SU-DHL-6 (cell line): ENCODE measurements at regions not wholly inside any gene's neighbourhood (a gene's known extent, or its start where the extent isn't known, plus 50 kb on each side); places are given as distances from the start of the nearest gene placed in this dataset.
"Not testable (repeated sequence)": the region's sequence is repeated elsewhere in the genome, so short reads cannot be mapped to it uniquely, and the experiment has no call there.

Source experiments
- H2AFZ ChIP-seq: fragments of 200-600 bp; sonication (generic); 2 replicates; pipeline ENCODE4 v1.6.1; 2014; ENCODE audit warnings: low read depth, mild to moderate bottlenecking, moderate library complexity, mixed read lengths, antibody characterized with exemption, low read length; ENCODE audit not compliant: severe bottlenecking
- H3F3A ChIP-seq: fragments of 200-600 bp; shearing (Covaris generic); 2 replicates; pipeline ENCODE4 v1.6.0; 2016; ENCODE audit warnings: antibody characterized with exemption, mild to moderate bottlenecking; ENCODE audit not compliant: insufficient read depth
- H3K27ac ChIP-seq: fragments of 200-600 bp; sonication (generic); 2 replicates; pipeline ENCODE4 v1.5.1; 2016; ENCODE audit warnings: low read depth, mild to moderate bottlenecking, low read length, moderate library complexity, mixed read lengths
- H3K27me3 ChIP-seq: fragments of 200-600 bp; sonication (generic), shearing (Covaris generic); 2 replicates; pipeline ENCODE4 v1.6.0; 2014; ENCODE audit warnings: mild to moderate bottlenecking, low read length
- H3K36me3 ChIP-seq: fragments of 200-600 bp; sonication (generic); 2 replicates; pipeline ENCODE4 v1.6.1; 2014; ENCODE audit warnings: mild to moderate bottlenecking, low read length, mixed read lengths
- H3K4me2 ChIP-seq: fragments of 300-600, 200-600 bp; shearing (Covaris generic), sonication (generic); 2 replicates; pipeline ENCODE4 v1.6.0; 2014; ENCODE audit warnings: low read length, low read depth, mild to moderate bottlenecking; ENCODE audit not compliant: poor library complexity, severe bottlenecking
- H3K4me3 ChIP-seq: fragments of 200-600 bp; sonication (generic); 2 replicates; pipeline ENCODE4 v1.5.1; 2014; ENCODE audit warnings: antibody characterized with exemption, low read length, mild to moderate bottlenecking, mixed read lengths; ENCODE audit not compliant: insufficient read depth, poor library complexity, severe bottlenecking
- H3K79me2 ChIP-seq: fragments of 200-600 bp; sonication (generic); 2 replicates; pipeline ENCODE4 v1.6.1; 2014; ENCODE audit warnings: mild to moderate bottlenecking, low read length, moderate library complexity; ENCODE audit not compliant: insufficient read depth
- H3K9ac ChIP-seq: fragments of 200-600 bp; sonication (generic); 2 replicates; pipeline ENCODE4 v1.7.0; 2014; ENCODE audit warnings: mild to moderate bottlenecking, low read length
- H3K9me2 ChIP-seq: fragments of 200-600 bp; sonication (generic); replicated peaks from 2 replicates; pipeline ENCODE4 v1.6.1; 2014; ENCODE audit warnings: low read length; ENCODE audit not compliant: insufficient read depth
- H3K9me3 ChIP-seq: fragments of 200-600 bp; sonication (generic); 2 replicates; pipeline ENCODE4 v1.6.1; 2014; ENCODE audit warnings: low read length, mixed read lengths; ENCODE audit not compliant: insufficient read depth
- H4K20me1 ChIP-seq: fragments of 200-600 bp; sonication (generic); 2 replicates; pipeline ENCODE4 v1.6.1; 2014; ENCODE audit warnings: low read depth, mild to moderate bottlenecking, antibody characterized with exemption, low read length, moderate library complexity, mixed read lengths
- EZH2phosphoT487 ChIP-seq: fragments of 200-600 bp; sonication (generic), shearing (Covaris generic); conservative IDR thresholded peaks from 2 replicates; pipeline ENCODE4 v1.6.1; 2018; ENCODE audit warnings: mild to moderate bottlenecking, antibody characterized with exemption, low read length, moderate library complexity, mixed read lengths
- TF ChIP-seq, protein P1 (sequence below): fragments of 200-600 bp; sonication (generic); IDR thresholded peaks from one replicate; pipeline ENCODE4 v1.5.1; 2017; ENCODE audit warnings: antibody characterized with exemption, mild to moderate bottlenecking, low read length, moderate library complexity; ENCODE audit not compliant: insufficient read depth, poor library complexity, severe bottlenecking

DNA sequence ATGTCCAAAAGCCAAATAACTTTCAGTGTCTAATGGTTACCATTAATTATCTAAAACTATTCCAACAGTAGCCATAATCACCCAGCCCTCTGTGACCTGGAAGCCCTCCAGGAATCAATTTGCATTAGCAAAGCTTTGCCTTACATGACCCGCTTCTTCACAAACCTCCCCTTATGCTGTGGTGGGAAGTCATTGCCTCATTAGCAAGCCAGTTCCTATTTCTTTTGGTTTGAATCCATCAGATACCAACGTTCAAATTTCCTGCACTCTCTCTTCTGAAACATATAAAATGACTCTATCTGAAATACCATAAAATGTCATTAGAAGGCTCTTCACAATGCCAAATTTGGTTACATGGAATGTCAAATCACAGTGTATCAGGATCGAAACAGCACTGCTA is 268.3 kb upstream of the PRKD1 start:
- Histone ChIP-seq H3K9me3 (no peaks in the 10 kb centered on the region), H2AFZ (no peak overlapping the region), H4K20me1 (no peaks in the 10 kb centered on the region), H3K79me2 (no peaks in the 10 kb centered on the region), H3K9ac (no peak overlapping the region), H3F3A (no peaks in the 10 kb centered on the region), H3K4me3 (no peak overlapping the region), H3K27me3 (no peaks in the 10 kb centered on the region), H3K9me2 (no peaks in the 10 kb centered on the region), H3K27ac (no peak overlapping the region), H3K4me2 (no peak overlapping the region), H3K36me3 (no peaks in the 10 kb centered on the region)
- TF ChIP-seq, protein P1, sequence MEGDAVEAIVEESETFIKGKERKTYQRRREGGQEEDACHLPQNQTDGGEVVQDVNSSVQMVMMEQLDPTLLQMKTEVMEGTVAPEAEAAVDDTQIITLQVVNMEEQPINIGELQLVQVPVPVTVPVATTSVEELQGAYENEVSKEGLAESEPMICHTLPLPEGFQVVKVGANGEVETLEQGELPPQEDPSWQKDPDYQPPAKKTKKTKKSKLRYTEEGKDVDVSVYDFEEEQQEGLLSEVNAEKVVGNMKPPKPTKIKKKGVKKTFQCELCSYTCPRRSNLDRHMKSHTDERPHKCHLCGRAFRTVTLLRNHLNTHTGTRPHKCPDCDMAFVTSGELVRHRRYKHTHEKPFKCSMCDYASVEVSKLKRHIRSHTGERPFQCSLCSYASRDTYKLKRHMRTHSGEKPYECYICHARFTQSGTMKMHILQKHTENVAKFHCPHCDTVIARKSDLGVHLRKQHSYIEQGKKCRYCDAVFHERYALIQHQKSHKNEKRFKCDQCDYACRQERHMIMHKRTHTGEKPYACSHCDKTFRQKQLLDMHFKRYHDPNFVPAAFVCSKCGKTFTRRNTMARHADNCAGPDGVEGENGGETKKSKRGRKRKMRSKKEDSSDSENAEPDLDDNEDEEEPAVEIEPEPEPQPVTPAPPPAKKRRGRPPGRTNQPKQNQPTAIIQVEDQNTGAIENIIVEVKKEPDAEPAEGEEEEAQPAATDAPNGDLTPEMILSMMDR: no peak
- no peak for TF ChIP-seq EZH2phosphoT487

DNA sequence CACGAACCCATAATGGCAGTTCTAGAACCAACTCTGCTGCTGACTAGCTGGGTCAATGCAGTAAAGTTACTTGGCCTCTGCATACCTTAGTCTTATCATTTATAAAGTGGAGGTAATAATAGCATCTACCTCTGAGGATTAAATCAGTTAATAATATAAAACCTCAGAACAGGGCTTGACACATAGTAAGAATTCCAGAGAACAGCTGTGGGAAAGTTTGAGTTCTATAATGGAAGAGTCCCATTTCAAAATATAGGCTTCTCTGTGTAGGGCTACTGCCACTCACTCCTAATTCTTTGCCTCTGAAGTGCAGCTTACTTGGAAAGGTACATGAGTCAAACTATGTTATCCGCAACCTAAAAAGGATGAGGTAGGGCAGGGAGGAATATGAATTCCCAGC is 269.2 kb upstream of the PRKD1 start:
- Histone ChIP-seq H3K9ac (no peak overlapping the region), H3K79me2 (no peaks in the 10 kb centered on the region), H3K4me2 (no peak overlapping the region), H2AFZ (no peak overlapping the region), H3K4me3 (no peak overlapping the region), H3K27ac (no peak overlapping the region), H3F3A (no peaks in the 10 kb centered on the region), H3K27me3 (no peaks in the 10 kb centered on the region), H3K9me2 (no peaks in the 10 kb centered on the region), H4K20me1 (no peaks in the 10 kb centered on the region), H3K9me3 (no peaks in the 10 kb centered on the region), H3K36me3 (no peaks in the 10 kb centered on the region)
- TF ChIP-seq, protein P1: no peak
- TF ChIP-seq EZH2phosphoT487: no peak

DNA sequence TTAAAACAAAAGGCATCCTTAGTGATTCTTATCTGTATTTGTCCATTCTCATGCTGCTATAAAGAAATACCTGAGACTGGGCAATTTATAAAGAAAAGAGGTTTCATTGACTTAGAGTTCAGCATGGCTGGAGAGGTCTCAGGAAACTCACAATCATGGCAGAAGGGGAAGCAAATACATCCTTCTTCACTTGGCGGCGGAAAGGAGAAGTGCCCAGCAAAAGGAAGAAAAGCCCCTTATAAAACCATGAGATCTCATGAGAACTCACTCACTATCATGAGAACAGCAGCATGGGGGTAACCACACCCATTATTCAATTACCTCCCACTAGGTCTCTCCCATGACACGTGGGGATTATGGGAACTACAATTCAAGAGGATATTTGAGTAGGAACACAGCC is 271.1 kb upstream of the PRKD1 start:
- H3K9me2 ChIP-seq, H2AFZ ChIP-seq, H3K27me3 ChIP-seq, H3K36me3 ChIP-seq, H3K9me3 ChIP-seq, H3K27ac ChIP-seq, H3K9ac ChIP-seq, H3K4me3 ChIP-seq, H3K4me2 ChIP-seq, H4K20me1 ChIP-seq, H3K79me2 ChIP-seq, H3F3A ChIP-seq: not testable (repeated sequence)

DNA sequence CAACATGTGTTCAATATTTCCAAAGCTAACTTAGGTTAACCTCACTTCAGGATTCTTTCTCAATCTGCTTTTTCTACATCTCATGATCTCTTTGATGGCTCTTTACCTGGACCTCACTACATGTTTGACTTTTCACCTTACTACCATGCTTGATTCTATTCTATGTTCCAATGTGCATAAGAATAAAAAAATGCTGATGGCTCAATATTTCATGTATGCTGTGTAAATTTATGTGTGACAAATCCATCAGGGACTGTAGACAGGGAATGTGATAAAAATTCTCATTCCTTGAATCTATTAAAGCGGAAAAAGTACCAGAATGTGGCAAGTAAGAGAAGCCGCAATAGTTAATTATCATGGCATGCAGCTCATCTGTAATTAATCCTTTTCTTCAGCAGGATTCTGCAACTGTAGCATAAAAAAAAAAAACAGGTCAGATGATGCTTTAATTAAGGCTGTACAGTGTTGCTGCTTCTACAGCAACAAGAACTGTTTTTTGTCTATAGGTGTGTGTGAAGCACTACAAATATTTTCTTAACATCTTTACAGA is 276.9 kb upstream of the PRKD1 start:
- H2AFZ ChIP-seq: no peak overlapping the region
- H3K9ac ChIP-seq: no peak overlapping the region
- no peak overlapping the region for H3K27ac ChIP-seq
- H3K4me2 ChIP-seq: no peak overlapping the region
- no peak overlapping the region for H3K4me3 ChIP-seq
- H3K27me3 ChIP-seq: no peaks in the 10 kb centered on the region
- H4K20me1 ChIP-seq: no peaks in the 10 kb centered on the region
- H3K9me3 ChIP-seq: no peaks in the 10 kb centered on the region
- H3K9me2 ChIP-seq: no peaks in the 10 kb centered on the region
- H3K36me3 ChIP-seq: no peaks in the 10 kb centered on the region
- H3K79me2 ChIP-seq: no peaks in the 10 kb centered on the region
- TF ChIP-seq EZH2phosphoT487: no peak
- TF ChIP-seq, protein P1: no peak
- no peaks in the 10 kb centered on the region for H3F3A ChIP-seq
